ENCODE measurements at regions not wholly inside any gene's neighbourhood (a gene's known extent, or its start where the extent isn't known, plus 50 kb on each side); places are given as distances from the start of the nearest gene placed in this dataset.

DNA sequence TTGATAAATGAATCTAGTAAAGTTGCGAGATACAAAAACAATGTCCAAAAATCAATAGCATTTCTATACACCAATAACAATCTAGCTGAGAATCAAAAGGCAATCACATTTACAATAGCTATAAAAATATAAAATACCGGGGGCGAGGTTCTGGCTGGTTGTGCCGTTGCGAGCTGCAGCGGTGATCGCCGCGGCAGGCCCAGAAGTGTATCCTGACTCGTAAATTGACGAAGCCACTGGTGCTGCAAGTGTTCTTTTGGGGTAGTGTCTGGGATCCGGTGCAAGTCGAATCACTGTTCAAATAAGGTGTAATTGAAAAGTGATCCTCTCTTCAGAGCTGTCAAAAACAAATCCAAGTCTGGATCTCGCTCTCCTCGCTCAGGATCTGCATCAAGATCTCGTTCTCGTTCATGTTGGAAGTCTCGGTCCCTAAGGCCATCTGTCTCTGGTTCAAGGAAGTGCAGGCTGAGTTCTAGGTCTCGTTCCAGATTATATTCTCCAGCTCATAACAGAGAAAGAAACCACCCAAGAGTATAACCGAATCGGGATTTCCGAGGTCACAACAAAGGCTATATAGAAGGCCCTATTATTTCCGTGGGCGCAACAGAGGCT lies 80.1 kb upstream of the STT3B start:
- TF ChIP-seq, protein P1, sequence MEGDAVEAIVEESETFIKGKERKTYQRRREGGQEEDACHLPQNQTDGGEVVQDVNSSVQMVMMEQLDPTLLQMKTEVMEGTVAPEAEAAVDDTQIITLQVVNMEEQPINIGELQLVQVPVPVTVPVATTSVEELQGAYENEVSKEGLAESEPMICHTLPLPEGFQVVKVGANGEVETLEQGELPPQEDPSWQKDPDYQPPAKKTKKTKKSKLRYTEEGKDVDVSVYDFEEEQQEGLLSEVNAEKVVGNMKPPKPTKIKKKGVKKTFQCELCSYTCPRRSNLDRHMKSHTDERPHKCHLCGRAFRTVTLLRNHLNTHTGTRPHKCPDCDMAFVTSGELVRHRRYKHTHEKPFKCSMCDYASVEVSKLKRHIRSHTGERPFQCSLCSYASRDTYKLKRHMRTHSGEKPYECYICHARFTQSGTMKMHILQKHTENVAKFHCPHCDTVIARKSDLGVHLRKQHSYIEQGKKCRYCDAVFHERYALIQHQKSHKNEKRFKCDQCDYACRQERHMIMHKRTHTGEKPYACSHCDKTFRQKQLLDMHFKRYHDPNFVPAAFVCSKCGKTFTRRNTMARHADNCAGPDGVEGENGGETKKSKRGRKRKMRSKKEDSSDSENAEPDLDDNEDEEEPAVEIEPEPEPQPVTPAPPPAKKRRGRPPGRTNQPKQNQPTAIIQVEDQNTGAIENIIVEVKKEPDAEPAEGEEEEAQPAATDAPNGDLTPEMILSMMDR (IDR thresholded peaks at IDR 0.05): no peak
- TF ChIP-seq EZH2phosphoT487 (IDR thresholded peaks at IDR 0.05): no peak

Data from neural progenitor cell (in vitro differentiated cells).